Esophagus muscularis mucosa (tissue), 3 donors: ENCODE measurements at regions not wholly inside any gene's neighbourhood (a gene's known extent, or its start where the extent isn't known, plus 50 kb on each side); places are given as distances from the start of the nearest gene placed in this dataset.

Source experiments
- POLR2A ChIP-seq: fragments of 450-650 bp; IDR thresholded peaks from one replicate; pipeline ENCODE4 v1.6.1; 2017; ENCODE audit warnings: antibody characterized with exemption, moderate library complexity, mild to moderate bottlenecking, low read depth
- TF ChIP-seq, protein P1 (sequence below), 3 experiments: fragments of 200-600 bp in 2 of 3; fragments of 450-650 bp in 1 of 3; sonication (generic) in 2 of 3; IDR thresholded peaks; one replicate each; pipeline ENCODE4 v1.5.1; 2017 to 2019; ENCODE audit warnings: antibody characterized with exemption in 3 of 3, mild to moderate bottlenecking in 2 of 3, moderate library complexity in 1 of 3

DNA sequence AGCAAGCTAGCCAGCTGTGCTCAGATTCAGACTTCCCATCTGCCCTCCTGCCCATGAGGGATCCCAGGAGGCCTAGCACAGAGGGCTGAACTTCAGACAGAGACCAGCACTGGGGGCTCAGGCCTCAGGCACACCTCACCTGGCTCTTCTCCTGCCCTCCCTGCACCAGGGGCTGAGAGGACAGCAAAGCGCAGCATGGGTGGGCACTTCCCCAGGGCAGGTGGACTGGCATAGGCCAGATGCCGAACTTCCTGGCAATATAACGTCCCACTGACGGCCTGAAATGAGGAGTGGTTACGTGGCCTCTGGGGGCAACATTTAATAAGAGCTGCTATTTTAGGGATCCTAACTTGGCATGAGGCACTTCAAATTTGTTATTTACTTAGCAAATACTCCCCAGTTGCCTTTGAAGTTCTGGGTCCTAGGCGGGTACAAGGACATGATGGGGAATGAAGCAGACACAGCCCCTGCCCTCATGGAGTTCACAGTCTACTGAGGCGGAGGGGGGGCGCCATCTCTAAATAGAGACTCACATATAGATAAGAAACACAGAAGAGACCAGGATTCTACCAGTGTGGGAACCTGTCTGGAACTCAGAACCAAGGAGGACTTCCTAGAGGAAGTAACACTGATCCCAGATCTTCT lies 101.8 kb upstream of the ZMIZ1 start:
- TF ChIP-seq, protein P1, sequence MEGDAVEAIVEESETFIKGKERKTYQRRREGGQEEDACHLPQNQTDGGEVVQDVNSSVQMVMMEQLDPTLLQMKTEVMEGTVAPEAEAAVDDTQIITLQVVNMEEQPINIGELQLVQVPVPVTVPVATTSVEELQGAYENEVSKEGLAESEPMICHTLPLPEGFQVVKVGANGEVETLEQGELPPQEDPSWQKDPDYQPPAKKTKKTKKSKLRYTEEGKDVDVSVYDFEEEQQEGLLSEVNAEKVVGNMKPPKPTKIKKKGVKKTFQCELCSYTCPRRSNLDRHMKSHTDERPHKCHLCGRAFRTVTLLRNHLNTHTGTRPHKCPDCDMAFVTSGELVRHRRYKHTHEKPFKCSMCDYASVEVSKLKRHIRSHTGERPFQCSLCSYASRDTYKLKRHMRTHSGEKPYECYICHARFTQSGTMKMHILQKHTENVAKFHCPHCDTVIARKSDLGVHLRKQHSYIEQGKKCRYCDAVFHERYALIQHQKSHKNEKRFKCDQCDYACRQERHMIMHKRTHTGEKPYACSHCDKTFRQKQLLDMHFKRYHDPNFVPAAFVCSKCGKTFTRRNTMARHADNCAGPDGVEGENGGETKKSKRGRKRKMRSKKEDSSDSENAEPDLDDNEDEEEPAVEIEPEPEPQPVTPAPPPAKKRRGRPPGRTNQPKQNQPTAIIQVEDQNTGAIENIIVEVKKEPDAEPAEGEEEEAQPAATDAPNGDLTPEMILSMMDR (IDR thresholded peaks at IDR 0.05) = no peak
- TF ChIP-seq POLR2A = no peak
